ENCODE measurements at regions not wholly inside any gene's neighbourhood (a gene's known extent, or its start where the extent isn't known, plus 50 kb on each side); places are given as distances from the start of the nearest gene placed in this dataset.

DNA sequence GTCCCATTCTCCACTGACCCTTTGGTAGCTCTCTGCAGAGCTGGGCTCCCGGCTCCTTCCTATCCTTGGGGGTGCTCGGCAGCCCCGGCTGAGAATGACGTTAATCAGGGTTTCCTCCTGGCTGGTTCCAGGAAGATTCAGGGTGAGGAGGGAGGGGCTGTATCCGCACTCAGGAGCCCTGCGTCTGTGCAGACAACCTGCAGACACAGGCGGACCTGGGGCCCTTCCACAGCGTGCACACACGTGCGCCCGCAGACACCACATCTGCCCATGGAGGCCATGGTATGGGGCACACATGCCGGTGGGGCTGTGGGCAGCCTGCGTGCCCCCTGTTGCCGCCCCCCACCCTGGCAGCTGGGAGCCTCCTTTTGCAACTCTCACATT lies 66.6 kb upstream of the RNU6ATAC start:
- TF ChIP-seq, protein P1, sequence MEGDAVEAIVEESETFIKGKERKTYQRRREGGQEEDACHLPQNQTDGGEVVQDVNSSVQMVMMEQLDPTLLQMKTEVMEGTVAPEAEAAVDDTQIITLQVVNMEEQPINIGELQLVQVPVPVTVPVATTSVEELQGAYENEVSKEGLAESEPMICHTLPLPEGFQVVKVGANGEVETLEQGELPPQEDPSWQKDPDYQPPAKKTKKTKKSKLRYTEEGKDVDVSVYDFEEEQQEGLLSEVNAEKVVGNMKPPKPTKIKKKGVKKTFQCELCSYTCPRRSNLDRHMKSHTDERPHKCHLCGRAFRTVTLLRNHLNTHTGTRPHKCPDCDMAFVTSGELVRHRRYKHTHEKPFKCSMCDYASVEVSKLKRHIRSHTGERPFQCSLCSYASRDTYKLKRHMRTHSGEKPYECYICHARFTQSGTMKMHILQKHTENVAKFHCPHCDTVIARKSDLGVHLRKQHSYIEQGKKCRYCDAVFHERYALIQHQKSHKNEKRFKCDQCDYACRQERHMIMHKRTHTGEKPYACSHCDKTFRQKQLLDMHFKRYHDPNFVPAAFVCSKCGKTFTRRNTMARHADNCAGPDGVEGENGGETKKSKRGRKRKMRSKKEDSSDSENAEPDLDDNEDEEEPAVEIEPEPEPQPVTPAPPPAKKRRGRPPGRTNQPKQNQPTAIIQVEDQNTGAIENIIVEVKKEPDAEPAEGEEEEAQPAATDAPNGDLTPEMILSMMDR (conservative IDR thresholded peaks at IDR 0.05 in 1 of 2, IDR thresholded peaks at IDR 0.05 in 1 of 2; ENCODE audit: extremely low read depth in 1 of 2, insufficient read depth in 1 of 2, low read depth in 1 of 2, low read length in 2 of 2), result no peak
- no peak for TF ChIP-seq EZH2 (IDR thresholded peaks at IDR 0.05; ENCODE audit: borderline replicate concordance, low read length)
